ENCODE measurements at regions not wholly inside any gene's neighbourhood (a gene's known extent, or its start where the extent isn't known, plus 50 kb on each side); places are given as distances from the start of the nearest gene placed in this dataset.

- H4K20me1 ChIP-seq: no peaks in the 10 kb centered on the region
- H3K36me3 ChIP-seq: peaks cover 0 to 11% (median 0%) of the 10 kb centered on the region in 11 experiments; a peak in 2 of 22 replicates
- no peak overlapping the region for H3K27ac ChIP-seq
- no peak for TF ChIP-seq Cebpa-rat (IDR thresholded peaks at IDR 0.05)
- H3K27me3 ChIP-seq: no peaks in the 10 kb centered on the region
- no peak overlapping the region for H3K9ac ChIP-seq
- H3K4me2 ChIP-seq: no peak overlapping the region
- no peak overlapping the region for H3K4me3 ChIP-seq
- H3K9me3 ChIP-seq (replicated peaks in 1 of 11): peaks cover 24 to 37% (median 32%) of the 10 kb centered on the region in 11 experiments
- H3K4me1 ChIP-seq: peaks cover 7 to 19% (median 14%) of the 10 kb centered on the region in 10 experiments; a peak in 18 of 20 replicates
Observed at GRCh38 chr10:3619241-3619640, 165.8 kb downstream of the KLF6 start.

GRCh38 chr10:3616880-3617279 lies 168.1 kb downstream of the KLF6 start:
- H3K36me3 ChIP-seq: peaks cover 0 to 8% (median 0%) of the 10 kb centered on the region in 11 experiments; a peak in 2 of 22 replicates
- no peak overlapping the region for H3K4me3 ChIP-seq
- no peak overlapping the region for H3K27ac ChIP-seq
- H3K27me3 ChIP-seq: no peaks in the 10 kb centered on the region
- peaks cover 24 to 32% (median 29%) of the 10 kb centered on the region in 11 experiments for H3K9me3 ChIP-seq (replicated peaks in 1 of 11)
- no peaks in the 10 kb centered on the region for H3K4me1 ChIP-seq
- no peak for TF ChIP-seq Cebpa-rat (IDR thresholded peaks at IDR 0.05)
- no peak overlapping the region for H3K9ac ChIP-seq
- H4K20me1 ChIP-seq: no peaks in the 10 kb centered on the region
- H3K4me2 ChIP-seq: no peak overlapping the region

- Histone ChIP-seq H3K4me3 (no peak overlapping the region), H3K4me2 (no peak overlapping the region), H3K9me3 (replicated peaks in 1 of 11) (peaks cover 36 to 44% (median 37%) of the 10 kb centered on the region in 11 experiments), H3K27me3 (no peaks in the 10 kb centered on the region), H3K9ac (no peak overlapping the region), H4K20me1 (no peaks in the 10 kb centered on the region), H3K4me1 (no peaks in the 10 kb centered on the region), H3K27ac (no peak overlapping the region), H3K36me3 (peaks cover 0 to 5% (median 0%) of the 10 kb centered on the region in 11 experiments; a peak in 1 of 22 replicates)
- no peak for TF ChIP-seq Cebpa-rat (IDR thresholded peaks at IDR 0.05)
Observed at GRCh38 chr10:3613318-3613717, 171.7 kb downstream of the KLF6 start.

GRCh38 chr10:3612183-3613001 lies 172.6 kb downstream of the KLF6 start:
- Histone ChIP-seq H4K20me1 (no peaks in the 10 kb centered on the region), H3K4me3 (no peak overlapping the region), H3K36me3 (peaks cover 0 to 5% (median 0%) of the 10 kb centered on the region in 11 experiments; a peak in 2 of 22 replicates), H3K4me2 (no peak overlapping the region), H3K27me3 (no peaks in the 10 kb centered on the region), H3K9ac (no peak overlapping the region), H3K27ac (no peak overlapping the region), H3K4me1 (no peaks in the 10 kb centered on the region), H3K9me3 (replicated peaks in 1 of 11) (peaks cover 45 to 53% (median 47%) of the 10 kb centered on the region in 11 experiments)
- no peak for TF ChIP-seq Cebpa-rat (IDR thresholded peaks at IDR 0.05)

GRCh38 chr10:3606309-3606708 lies 178.7 kb downstream of the KLF6 start:
- H3K9ac ChIP-seq: no peak overlapping the region
- peaks cover 40 to 68% (median 47%) of the 10 kb centered on the region in 11 experiments for H3K9me3 ChIP-seq (replicated peaks in 1 of 11)
- H4K20me1 ChIP-seq: no peaks in the 10 kb centered on the region
- H3K27me3 ChIP-seq: no peaks in the 10 kb centered on the region
- H3K4me3 ChIP-seq: no peak overlapping the region
- H3K27ac ChIP-seq: no peak overlapping the region
- H3K4me2 ChIP-seq: no peak overlapping the region
- no peak for TF ChIP-seq Cebpa-rat (IDR thresholded peaks at IDR 0.05)
- H3K36me3 ChIP-seq: peaks cover 0 to 7% (median 0%) of the 10 kb centered on the region in 11 experiments; a peak in 2 of 22 replicates
- no peaks in the 10 kb centered on the region for H3K4me1 ChIP-seq

GRCh38 chr10:3605882-3606281 lies 179.1 kb downstream of the KLF6 start:
- Histone ChIP-seq H3K27ac (no peak overlapping the region), H3K27me3 (no peaks in the 10 kb centered on the region), H3K4me3 (no peak overlapping the region), H3K9me3 (replicated peaks in 1 of 11) (peaks cover 36 to 64% (median 43%) of the 10 kb centered on the region in 11 experiments), H3K4me2 (no peak overlapping the region), H4K20me1 (no peaks in the 10 kb centered on the region), H3K36me3 (peaks cover 0 to 7% (median 0%) of the 10 kb centered on the region in 11 experiments; a peak in 2 of 22 replicates), H3K4me1 (no peaks in the 10 kb centered on the region), H3K9ac (no peak overlapping the region)
- TF ChIP-seq Cebpa-rat (IDR thresholded peaks at IDR 0.05): no peak

- no peak overlapping the region for H3K9ac ChIP-seq
- H3K4me3 ChIP-seq: no peak overlapping the region
Observed at GRCh38 chr10:3595736-3596135, 189.3 kb downstream of the KLF6 start.

GRCh38 chr10:3593611-3594010 lies 191.4 kb downstream of the KLF6 start:
- no peak overlapping the region for H3K9ac ChIP-seq

More at GRCh38 chr10:3595736-3596135, 189.3 kb downstream of the KLF6 start:
- Histone ChIP-seq H3K4me2 (peak overlapping the region in 2 of 11 experiments; percentile 10 to 33; a peak in 2 of 22 replicates), H3K9me3 (replicated peaks in 1 of 11) (peaks cover 0 to 6% (median 0%) of the 10 kb centered on the region in 11 experiments; a peak in 2 of 22 replicates), H4K20me1 (no peaks in the 10 kb centered on the region), H3K27me3 (no peaks in the 10 kb centered on the region), H3K36me3 (no peaks in the 10 kb centered on the region), H3K4me1 (peaks cover 0 to 5% (median 0%) of the 10 kb centered on the region in 10 experiments; a peak in 4 of 20 replicates), H3K27ac (no peak overlapping the region)
- no peak for TF ChIP-seq Cebpa-rat (IDR thresholded peaks at IDR 0.05)

GRCh38 chr10:3592424-3592823 lies 192.6 kb downstream of the KLF6 start:
- peaks cover 0 to 8% (median 0%) of the 10 kb centered on the region in 11 experiments; a peak in 3 of 22 replicates for H3K9me3 ChIP-seq (replicated peaks in 1 of 11)

More at GRCh38 chr10:3593611-3594010, 191.4 kb downstream of the KLF6 start:
- Histone ChIP-seq H3K27ac (no peak overlapping the region), H3K36me3 (no peaks in the 10 kb centered on the region), H3K4me3 (no peak overlapping the region), H3K27me3 (no peaks in the 10 kb centered on the region), H3K9me3 (replicated peaks in 1 of 11) (peaks cover 0 to 8% (median 0%) of the 10 kb centered on the region in 11 experiments; a peak in 2 of 22 replicates), H3K4me1 (peaks cover 0 to 5% (median 0%) of the 10 kb centered on the region in 10 experiments; a peak in 4 of 20 replicates), H4K20me1 (no peaks in the 10 kb centered on the region), H3K4me2 (no peak overlapping the region)
- no peak for TF ChIP-seq Cebpa-rat (IDR thresholded peaks at IDR 0.05)

More at GRCh38 chr10:3592424-3592823, 192.6 kb downstream of the KLF6 start:
- Histone ChIP-seq H3K4me1 (peaks cover 0 to 5% (median 0%) of the 10 kb centered on the region in 10 experiments; a peak in 4 of 20 replicates), H4K20me1 (no peaks in the 10 kb centered on the region), H3K9ac (no peak overlapping the region), H3K4me2 (no peak overlapping the region), H3K36me3 (no peaks in the 10 kb centered on the region), H3K27ac (no peak overlapping the region), H3K27me3 (no peaks in the 10 kb centered on the region), H3K4me3 (no peak overlapping the region)
- no peak for TF ChIP-seq Cebpa-rat (IDR thresholded peaks at IDR 0.05)
